Thyroid gland (tissue), 4 donors: ENCODE measurements at regions not wholly inside any gene's neighbourhood (a gene's known extent, or its start where the extent isn't known, plus 50 kb on each side); places are given as distances from the start of the nearest gene placed in this dataset.

ENCODE experiments used
- POLR2A ChIP-seq, 2 donors: fragments of 450-650 bp; IDR thresholded peaks; one replicate each; pipeline ENCODE4 v1.6.1; 2017; ENCODE audit warnings: antibody characterized with exemption in 2 of 2, mild to moderate bottlenecking in 2 of 2, moderate library complexity in 1 of 2
- TF ChIP-seq, protein P1 (sequence below), 6 experiments: fragments of 200-600 bp in 3 of 6; fragments of 450-650 bp in 3 of 6; sonication (generic) in 3 of 6; IDR thresholded peaks; one replicate each; pipeline ENCODE4 v1.5.1; 2016 to 2019; ENCODE audit warnings: antibody characterized with exemption in 6 of 6, mild to moderate bottlenecking in 2 of 6, inconsistent platforms in 1 of 6, moderate library complexity in 1 of 6

DNA sequence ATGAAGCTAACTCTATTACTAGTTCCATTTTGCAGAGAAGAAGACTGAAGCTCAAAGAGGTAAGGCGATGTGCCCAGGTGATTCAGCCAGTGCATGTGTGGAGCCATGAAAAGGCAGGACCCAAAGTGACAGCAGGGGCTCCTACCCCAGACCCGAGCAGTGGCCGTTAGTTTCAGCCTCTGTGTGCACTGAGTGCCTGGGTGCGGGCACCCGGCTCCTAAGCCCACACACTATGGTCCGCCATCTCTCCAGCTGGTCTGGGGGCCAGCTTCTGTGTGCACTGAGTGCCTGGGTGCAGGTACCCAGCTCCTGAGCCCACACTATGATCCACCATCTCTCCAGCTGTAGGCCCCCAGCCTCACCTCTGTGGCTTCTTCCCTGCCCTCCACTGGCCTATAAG is 123.5 kb upstream of the CST7 start:
- TF ChIP-seq POLR2A (IDR thresholded peaks at IDR 0.05) = no peak
- TF ChIP-seq, protein P1, sequence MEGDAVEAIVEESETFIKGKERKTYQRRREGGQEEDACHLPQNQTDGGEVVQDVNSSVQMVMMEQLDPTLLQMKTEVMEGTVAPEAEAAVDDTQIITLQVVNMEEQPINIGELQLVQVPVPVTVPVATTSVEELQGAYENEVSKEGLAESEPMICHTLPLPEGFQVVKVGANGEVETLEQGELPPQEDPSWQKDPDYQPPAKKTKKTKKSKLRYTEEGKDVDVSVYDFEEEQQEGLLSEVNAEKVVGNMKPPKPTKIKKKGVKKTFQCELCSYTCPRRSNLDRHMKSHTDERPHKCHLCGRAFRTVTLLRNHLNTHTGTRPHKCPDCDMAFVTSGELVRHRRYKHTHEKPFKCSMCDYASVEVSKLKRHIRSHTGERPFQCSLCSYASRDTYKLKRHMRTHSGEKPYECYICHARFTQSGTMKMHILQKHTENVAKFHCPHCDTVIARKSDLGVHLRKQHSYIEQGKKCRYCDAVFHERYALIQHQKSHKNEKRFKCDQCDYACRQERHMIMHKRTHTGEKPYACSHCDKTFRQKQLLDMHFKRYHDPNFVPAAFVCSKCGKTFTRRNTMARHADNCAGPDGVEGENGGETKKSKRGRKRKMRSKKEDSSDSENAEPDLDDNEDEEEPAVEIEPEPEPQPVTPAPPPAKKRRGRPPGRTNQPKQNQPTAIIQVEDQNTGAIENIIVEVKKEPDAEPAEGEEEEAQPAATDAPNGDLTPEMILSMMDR (IDR thresholded peaks at IDR 0.05) = no peak
